ENCODE measurements at regions not wholly inside any gene's neighbourhood (a gene's known extent, or its start where the extent isn't known, plus 50 kb on each side); places are given as distances from the start of the nearest gene placed in this dataset.
"Not testable (repeated sequence)": the region's sequence is repeated elsewhere in the genome, so short reads cannot be mapped to it uniquely, and the experiment has no call there.

DNA sequence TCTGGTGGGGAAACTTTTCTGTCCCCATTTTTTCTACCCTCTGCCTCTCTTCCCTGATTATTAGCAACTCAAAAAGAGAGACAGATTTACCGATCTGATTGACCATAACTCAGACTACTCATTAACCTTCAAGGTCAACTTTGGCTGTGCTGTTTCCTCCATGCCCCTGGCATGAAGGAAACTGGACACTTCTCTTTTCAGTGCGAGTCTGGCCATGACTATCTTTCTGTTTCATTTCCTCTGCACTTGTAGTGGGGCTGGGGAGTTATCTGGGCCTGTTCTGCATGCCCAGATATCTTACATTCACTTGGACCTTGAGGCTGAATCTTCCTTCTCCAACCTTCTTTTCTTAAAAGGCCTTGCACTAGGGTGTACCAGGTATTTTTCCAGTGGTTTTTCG lies 76.9 kb upstream of the SLCO2A1 start:
- no peak for DNase-seq (ENCODE audit: low read depth)

DNA sequence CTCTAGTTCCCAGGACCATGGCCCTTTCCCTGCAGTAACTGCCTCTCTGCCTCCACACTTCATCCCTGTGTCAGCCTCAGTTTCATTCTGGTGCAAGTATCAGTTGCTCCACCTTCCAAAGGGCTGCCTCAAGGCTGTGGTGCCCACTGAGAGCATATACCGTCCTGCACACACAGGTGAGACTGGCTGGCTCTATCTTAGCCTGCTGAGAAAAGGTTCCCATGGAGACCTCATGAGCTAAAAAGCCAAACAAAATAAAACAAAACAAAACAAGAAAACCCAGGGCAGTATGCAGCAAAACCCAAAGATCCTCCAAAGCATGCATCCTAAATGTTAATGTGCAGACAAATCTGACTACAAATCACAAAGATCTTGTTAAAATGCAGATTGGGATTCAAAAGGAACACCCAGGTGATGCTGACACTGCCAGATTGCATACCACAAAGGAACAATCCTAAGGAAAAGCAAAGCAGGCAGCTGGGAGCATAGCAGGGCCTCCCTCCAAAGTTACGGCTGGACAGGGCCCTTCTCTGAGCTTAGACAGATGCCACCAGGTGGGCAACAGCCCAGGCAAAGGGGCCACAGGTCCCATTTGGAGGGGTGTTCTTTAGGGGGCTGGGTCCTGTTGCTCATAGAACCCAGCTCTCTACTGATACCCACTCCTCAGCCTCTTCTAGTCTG lies 76.3 kb upstream of the SLCO2A1 start:
- no peak for DNase-seq (ENCODE audit: low read depth)

DNA sequence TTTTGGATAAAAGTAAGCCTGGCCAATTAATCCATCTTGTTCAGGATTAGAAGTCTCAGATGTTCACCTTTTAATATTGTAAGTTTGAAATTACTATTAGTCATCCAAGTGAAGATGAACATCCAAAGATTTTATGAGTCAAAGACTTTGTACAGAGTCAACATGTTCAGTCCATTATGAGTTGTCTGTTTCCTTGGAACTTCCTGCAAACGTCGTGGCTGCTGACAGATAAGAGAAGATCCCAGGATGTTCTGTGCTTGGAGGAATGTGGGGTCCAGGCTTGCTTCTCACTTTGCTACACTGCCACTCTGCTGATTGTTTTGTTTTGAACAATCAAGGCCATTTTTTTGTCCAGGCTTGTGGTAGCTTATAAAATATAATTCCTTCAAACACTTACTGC lies 74.3 kb upstream of the SLCO2A1 start:
- DNase-seq (ENCODE audit: low read depth) = no peak

DNA sequence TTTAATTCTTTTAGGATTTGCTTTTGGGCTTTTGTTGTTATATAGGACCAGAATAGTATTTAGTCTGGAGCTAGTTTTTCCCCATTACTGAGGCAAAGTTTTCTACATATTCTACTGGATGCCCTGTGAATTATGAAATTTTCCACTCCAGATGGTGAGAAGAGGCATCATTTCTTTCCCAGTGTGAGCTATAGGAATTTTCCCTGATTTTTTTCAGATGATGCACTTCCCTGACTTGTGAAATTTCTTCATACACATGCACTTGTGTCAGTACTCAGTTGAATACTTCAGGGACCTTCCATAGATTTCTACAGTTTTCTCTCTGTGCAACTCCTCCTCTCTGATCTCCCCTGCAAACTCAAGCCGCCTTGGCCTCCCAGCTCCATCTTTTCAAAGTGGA lies 73.7 kb upstream of the SLCO2A1 start:
- DNase-seq (ENCODE audit: low read depth) = no peak

DNA sequence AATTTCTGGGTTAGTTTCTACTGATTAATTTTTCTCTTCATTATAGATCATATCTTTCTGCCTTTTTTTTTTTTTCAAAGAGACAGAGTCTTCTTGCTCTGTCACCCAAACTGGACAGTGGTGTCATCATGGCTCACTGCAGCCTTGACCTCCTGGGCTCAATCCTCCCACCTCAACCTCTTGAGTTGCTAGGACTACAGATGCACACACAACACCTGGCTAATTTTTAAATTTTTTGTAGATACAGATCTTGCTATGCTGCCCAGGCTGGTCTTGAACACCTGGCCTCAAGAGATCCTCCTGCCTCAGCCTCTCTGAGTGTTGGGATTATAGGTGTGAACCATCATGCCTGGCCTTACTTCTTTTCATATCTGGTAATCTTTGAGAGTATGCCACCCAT lies 73.3 kb upstream of the SLCO2A1 start:
- DNase-seq (ENCODE audit: low read depth) = no peak

DNA sequence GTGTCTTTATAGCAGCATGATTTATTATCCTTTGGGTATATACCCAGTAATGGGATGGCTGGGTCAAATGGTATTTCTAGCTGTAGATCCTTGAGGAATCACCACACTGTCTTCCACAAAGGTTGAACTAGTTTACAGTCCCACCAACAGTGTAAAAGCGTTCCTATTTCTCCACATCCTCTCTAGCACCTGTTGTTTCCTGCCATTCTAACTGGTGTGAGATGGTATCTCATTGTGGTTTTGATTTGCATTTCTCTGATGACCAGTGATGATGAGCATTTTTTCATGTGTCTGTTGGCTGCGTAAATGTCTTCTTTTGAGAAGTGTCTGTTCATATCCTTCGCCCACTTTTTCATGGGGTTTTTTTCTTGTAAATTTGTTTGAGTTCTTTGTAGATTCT lies 66.5 kb upstream of the SLCO2A1 start:
- not testable (repeated sequence) for DNase-seq (ENCODE audit: low read depth)

DNA sequence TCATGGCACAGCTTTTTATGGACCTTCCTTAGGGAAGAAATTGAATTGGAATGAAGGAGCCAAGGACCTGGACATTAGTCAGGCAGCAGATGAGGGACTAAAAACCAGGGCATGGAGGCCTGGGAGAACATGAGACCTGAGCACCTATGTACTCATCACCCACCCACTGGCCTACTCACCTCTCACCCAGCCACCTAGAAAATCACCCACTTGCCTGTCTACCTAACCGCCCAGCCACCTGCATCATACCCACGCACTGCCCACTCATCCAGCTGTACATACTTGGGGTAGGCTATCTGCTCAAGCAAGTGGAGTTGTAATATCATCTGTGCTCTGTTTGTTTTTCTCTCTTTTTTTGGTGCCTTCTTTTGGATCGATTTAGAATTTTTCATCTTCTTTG lies 65.3 kb upstream of the SLCO2A1 start:
- DNase-seq (ENCODE audit: low read depth) = no peak

DNA sequence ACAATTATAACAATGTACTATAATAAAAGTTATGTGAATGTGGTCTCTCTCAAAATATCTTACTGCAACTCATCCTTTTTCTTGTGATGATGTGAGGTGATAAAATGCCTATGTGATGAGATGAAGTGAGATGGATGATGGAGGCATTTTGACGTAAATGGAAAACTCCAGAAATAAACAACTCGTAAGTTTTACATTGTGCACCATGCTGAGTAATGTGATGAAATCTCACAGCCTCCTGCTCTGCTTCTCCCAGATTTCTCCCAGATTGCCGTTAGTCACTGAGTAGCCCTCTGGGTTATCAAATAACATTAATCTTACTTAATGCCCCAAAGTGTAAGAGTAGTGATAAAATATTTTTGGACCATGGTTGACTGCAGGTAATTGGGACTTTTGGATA lies 64.8 kb upstream of the SLCO2A1 start:
- DNase-seq (ENCODE audit: low read depth) = no peak

DNA sequence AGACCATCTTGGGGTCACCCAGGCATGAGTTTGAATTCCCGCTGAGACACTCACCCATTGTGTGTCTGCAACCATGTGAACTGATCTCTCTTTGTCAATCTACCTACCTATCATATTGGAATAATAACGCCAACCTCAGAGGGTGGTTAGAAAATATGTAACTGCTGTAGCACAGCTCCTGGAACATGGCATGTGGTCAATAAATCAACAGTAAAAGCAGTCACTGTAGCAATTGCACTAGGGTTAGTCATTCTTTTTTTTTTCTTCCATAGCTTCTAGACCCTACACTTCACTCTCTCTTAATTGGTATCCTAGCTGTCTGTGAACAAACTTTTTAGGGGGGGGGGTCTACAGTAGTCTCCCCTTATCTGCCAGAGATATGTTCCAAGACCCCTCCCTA lies 64.2 kb upstream of the SLCO2A1 start:
- no peak for DNase-seq (ENCODE audit: low read depth)

DNA sequence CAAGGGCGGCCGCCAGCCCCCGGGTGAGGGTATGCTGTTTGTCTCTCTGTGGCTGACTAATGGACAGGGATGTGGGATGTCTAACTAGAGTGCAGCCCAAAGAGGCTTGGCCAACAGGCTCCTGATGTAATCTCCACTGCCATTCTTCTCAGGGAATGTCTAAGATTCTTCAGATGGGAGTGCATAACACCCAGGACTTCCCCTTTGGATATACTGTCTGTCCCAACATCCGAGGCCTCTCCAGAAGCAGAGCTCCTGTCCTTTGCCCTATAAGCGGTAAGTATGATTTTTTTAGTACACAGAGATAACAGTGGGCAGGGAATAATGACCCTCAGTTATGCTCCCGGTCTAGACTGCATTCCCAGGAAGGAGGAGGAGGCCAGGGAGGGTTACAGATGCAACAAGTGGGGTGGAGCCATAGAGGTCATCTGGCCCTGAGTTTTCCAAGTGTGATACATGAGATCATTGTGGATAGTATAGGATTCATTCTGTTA lies 62.5 kb upstream of the SLCO2A1 start:
- no peak for DNase-seq (ENCODE audit: low read depth)

DNA sequence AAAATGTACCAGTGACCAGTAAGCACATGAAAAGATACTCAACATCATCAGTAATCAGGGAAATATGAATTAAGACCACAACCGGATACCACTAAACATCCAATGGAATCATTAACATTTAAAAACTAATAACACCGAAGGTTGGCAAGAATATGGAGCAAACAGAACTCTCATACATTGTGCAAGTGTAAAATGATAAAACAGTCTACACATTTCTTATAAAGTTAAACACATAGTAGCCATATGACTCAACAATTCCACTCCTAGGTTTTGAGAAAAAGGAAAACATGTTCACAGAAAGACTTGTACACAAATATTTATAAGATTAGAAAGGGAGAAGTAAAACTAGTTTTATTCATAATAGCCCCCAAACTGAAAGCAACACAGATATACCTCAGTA lies 60.3 kb upstream of the SLCO2A1 start:
- no peak for DNase-seq (ENCODE audit: low read depth)

DNA sequence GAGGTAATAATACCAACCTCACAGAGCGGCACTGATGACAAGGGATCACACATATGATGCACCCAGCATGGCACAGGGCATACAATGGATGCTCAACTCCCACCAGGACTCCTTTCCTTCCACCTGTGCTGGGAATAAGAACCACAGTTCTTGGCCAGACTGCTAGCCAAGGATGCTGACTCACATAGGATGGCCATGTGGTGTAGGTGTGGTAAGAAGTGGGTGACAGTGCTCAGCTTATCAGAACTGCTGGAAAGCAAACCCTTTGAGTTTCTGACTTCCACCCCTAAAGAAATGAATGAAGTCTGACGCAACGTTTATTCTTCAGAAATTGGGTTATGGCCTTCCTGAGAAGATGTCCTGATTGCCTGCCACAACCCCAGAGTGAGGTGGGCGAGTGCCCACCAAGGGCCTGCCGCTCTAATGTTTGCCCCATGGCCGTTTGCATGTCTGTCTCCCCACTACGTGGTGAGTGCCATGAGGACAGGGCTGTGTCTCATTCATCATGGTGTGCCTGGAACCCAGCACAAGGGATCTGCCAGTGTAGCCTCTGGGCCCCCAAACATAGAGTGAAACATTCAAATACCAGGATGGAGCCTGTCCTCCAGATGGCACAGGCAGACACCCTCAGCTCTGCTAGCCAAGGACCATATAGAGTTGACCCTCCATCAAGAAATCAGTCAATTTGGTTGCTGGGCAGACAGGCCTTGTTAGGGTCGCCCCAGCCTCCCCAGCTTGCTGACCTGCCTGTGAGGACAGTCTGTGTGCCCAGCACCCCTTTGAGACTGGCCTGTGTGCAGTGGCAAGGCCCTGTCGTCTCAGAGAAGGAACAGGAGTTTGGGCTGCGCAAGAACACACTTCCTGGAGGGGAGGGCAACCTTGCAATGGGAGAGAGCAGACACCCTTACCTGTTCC lies 57.6 kb upstream of the SLCO2A1 start:
- peak; percentile 55 for DNase-seq (ENCODE audit: low read depth)

DNA sequence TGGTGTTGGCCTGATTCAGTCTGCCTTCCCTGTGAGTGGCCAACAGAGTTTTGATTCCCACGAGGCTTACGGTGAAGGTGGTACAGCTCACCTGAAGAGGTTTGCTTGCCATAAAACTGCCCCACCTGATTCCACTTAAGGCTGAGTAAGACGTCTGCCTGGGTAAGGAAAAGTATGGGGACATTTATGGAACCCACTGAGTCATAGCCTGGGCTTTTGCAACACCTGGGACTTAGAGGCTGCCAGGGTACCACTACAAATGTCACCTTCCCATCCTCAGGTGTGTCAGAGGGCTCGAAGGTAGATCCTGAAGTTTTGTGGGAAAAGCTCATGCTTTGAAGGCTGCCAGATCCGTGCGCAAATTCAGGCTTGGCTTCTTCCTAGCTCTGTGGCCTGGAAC lies 56.9 kb upstream of the SLCO2A1 start:
- no peak for DNase-seq (ENCODE audit: low read depth)

DNA sequence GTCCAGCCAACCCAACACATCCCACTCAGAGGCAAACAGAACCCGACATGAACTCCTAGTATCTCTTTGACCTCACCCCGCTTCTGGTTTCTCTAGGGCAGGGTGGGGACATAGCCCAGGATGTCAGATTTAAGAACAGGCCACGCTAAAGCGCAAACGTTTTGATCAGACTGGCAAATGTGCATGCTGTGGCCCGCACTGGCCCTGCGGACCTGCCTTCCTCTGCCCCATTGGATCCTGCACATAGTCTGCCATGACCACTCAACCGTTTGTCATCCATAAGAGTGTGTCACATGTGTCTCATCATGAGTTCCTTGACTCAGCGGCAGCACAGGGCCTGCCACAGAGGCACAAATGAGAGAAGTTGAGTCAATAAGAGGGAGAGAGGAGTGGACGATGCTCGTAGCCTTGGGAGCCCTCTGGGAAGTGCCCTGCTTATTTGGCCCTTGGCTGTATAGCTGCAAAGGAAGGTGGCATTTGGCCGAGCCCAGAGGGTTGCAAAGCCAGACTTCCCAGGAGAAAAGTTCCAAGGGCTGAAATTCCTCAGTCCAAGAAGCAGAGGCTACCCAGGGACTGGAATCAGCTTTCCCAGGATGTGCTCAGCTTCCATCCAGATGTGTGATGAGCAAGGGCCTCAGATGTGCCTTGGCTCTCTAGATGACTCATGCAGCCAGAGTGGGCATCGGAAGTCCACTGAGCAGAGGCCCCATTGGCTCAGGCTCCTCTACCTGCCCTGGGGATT lies 55.5 kb upstream of the SLCO2A1 start:
- peak; percentile 43 for DNase-seq (ENCODE audit: low read depth)

DNA sequence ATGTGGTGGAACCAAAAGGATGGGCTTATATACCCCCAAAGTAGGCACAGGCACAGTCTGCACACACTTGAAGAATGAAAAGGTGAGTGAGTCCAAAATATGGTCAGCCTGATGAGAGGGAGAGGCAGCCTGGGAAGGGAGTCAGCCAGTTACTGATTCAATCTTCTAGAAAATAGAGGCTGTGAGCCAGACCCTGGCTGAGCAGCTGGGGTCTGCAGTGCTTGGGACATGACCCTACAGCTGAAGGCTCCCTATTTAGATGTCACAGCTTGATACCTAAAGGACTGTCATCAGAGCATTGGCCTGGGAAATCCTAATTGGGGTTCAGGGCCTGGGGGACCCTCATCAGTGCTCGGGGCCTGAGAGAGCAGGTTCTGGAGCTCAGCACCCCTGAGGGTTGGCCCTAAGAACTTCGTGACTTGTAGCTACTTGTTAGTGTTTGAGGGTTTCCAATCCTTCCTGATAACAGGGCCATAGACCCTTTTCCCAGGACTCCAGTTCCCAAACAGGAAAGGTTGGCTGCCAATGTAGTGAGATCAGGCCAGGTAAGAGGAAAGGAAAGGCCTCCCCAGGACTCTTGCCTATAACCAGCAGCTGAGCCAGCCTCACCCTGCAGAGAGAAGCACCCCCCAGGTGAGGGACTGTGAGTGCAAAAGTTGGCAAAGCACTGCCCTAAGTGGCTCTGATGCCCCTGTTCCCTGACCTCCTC lies 54.7 kb upstream of the SLCO2A1 start:
- no peak for DNase-seq (ENCODE audit: low read depth)

DNA sequence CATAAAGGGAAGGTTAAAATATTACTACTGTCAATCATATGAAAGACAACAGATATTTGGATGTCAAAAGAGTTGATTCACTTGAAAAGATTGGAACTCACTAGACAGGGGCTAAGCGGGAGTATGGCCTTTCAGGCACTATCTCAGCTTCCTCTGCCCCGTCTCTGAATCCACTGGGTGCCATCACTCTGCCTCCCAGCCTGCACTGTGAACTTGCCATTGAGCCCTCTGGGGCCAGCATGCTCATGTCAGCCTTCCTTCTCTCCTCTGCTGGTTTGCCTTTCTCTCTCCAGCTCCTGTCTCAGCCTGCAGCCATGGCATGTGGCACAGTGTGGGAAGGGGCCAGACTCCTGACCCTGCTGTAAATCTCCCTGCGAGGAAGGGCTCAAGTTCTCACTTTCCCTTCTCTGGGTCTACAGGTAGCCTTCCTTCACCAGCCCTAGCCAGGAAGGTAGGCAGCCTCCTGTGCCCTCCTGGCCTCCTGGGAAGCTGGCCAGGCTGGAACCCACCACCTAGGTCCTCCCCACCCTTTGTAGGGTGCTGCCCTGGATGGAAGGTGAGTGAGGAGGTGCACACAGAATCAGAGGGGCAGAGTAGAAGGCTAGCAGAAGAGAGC lies 54.0 kb upstream of the SLCO2A1 start:
- DNase-seq (ENCODE audit: low read depth) = no peak

DNA sequence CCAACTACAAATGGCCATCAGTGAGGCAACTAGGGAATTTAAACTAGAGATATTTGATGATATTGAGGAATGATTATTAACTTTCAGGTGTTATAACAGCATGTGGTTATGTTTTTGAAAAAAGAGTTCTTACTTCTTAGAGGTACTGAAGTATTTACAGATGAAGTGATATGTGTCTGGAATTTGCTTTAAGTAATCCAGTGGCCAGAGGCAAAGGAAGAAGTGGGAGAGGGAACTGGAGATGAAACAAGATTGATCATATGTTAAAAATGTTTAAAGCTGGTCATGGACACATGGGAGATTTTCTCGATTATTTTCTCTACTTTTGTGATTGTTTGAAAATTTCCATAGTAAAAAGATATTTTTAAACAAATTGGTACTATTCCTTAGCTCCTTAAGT lies 53.3 kb upstream of the SLCO2A1 start:
- DNase-seq (ENCODE audit: low read depth) = no peak

DNA sequence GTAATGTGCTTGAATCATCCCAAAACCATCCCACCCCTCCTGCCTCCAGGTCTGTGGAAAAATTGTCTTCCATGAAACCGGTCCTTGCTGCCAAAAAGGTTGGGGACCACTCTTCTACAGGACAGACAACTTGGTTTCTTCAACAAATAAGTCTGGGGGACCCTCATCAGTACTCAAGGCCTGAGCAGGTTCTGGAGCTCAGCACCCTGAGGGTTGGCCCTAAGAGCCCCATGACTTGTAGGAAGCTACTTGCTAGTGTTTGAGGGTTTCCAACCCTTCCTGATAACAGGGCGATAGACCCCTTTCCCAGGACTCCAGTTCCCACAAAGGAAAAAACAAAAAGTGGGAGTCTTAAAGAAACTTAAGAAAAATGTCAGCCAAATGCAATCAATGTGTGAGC lies 52.9 kb upstream of the SLCO2A1 start:
- DNase-seq (ENCODE audit: low read depth) = no peak

DNA sequence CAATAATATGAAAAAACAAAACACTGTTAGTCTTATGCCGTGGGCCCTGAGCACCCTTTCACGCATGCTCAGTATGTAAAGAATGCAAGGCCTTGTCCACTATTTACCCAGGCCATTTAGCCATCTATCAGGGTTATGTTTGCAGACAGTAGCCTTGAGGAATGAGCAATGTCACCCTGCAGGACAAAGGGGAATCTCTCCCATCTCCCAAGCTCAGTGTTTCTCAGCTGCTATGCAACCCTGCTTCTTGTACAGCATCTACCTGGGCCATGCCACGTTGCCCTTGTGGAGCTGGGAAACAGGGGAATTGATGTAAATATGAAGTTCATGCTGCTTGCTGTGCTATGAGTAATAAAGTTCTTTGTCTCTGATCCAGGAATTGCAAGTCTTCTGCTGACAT lies 51.5 kb upstream of the SLCO2A1 start:
- no peak for DNase-seq (ENCODE audit: low read depth)

DNA sequence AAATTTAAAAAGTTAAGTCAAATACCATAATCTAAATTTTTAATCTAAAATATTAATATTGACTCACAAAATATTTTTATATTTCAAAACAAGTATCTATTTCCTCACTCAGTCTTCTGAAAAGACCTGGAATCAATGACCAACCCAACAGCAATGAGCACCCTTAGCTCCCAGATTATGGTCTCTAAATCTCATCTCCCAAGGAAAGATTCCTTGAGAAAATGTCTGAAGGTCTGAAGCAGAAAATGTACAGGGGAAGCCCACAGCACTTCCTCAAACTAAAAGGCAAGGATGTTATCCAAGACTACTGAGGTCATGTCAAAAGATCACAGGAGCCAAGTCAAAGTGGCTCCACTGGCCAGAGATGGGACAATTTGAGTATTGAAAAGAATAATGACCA lies 51.0 kb upstream of the SLCO2A1 start:
- no peak for DNase-seq (ENCODE audit: low read depth)

DNA sequence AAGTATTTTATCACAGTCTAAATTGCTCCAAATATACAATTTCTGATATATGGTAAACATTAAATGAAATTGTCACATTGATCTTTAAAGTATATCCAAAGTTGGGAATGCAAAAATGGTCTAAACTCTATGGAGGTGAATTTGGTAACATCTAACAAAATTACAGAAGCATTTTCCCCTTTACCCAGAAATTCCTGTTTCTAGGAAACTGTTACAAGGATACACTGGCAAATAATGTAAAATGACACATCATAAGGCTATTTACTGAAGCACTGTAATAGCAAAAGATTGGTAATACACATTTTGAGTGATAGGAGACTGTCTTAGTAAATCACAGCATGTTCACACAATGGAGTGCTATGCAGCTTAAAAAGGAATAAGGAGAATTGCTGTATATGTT lies 50.0 kb upstream of the SLCO2A1 start:
- no peak for DNase-seq (ENCODE audit: low read depth)

All from HT1080 (cell line).